Endodermal cell (in vitro differentiated cells): ENCODE measurements at regions not wholly inside any gene's neighbourhood (a gene's known extent, or its start where the extent isn't known, plus 50 kb on each side); places are given as distances from the start of the nearest gene placed in this dataset.

Source experiments
- DNase-seq: peaks from one replicate; pipeline ENCODE4 v3.0.0-alpha.2; 2017
- H3K27ac ChIP-seq: 2 replicates; pipeline ENCODE4 v1.5.1; 2013; ENCODE audit warnings: mild to moderate bottlenecking, low read depth, low read length, moderate library complexity
- H3K27me3 ChIP-seq: 2 replicates; pipeline ENCODE4 v1.6.1; 2013; ENCODE audit warnings: mild to moderate bottlenecking, low read length, moderate library complexity; ENCODE audit not compliant: insufficient read depth, control insufficient read depth, poor library complexity, severe bottlenecking
- H3K36me3 ChIP-seq: 2 replicates; pipeline ENCODE4 v1.7.0; 2013; ENCODE audit warnings: mild to moderate bottlenecking, low read length, moderate library complexity; ENCODE audit not compliant: control insufficient read depth, insufficient read depth
- H3K4me1 ChIP-seq: one replicate; pipeline ENCODE4 v1.7.0; 2013; ENCODE audit warnings: low read length; ENCODE audit not compliant: control insufficient read depth, insufficient read depth
- H3K4me3 ChIP-seq: 2 replicates; pipeline ENCODE4 v1.5.1; 2013; ENCODE audit warnings: mild to moderate bottlenecking, low read length, moderate library complexity
- H3K9ac ChIP-seq: 2 replicates; pipeline ENCODE4 v1.6.1; 2013; ENCODE audit warnings: mild to moderate bottlenecking, low read length, moderate library complexity; ENCODE audit not compliant: poor library complexity, severe bottlenecking; ENCODE audit errors: extremely low read depth
- H3K9me3 ChIP-seq: 2 replicates; pipeline ENCODE4 v1.6.1; 2013; ENCODE audit warnings: mild to moderate bottlenecking, low read length, moderate library complexity; ENCODE audit not compliant: control insufficient read depth
- H3K27ac Mint-ChIP-seq: 2 replicates; pipeline ENCODE4 v1.8.0; 2020; ENCODE audit warnings: mixed read lengths
- H3K27me3 Mint-ChIP-seq: 2 replicates; pipeline ENCODE4 v1.8.0; 2021; ENCODE audit warnings: mild to moderate bottlenecking, mixed read lengths; ENCODE audit not compliant: insufficient read depth
- H3K36me3 Mint-ChIP-seq: 2 replicates; pipeline ENCODE4 v1.8.0; 2020; ENCODE audit warnings: low read depth, mixed read lengths
- H3K4me1 Mint-ChIP-seq: 2 replicates; pipeline ENCODE4 v1.8.0; 2020; ENCODE audit warnings: mixed read lengths
- H3K4me3 Mint-ChIP-seq: 2 replicates; pipeline ENCODE4 v1.8.0; 2020; ENCODE audit warnings: mild to moderate bottlenecking, moderate library complexity, mixed read lengths
- H3K9me3 Mint-ChIP-seq: 2 replicates; pipeline ENCODE4 v1.8.0; 2020; ENCODE audit warnings: mild to moderate bottlenecking, mixed read lengths
- CTCF ChIP-seq: fragments of 200-600 bp; sonication (generic); conservative IDR thresholded peaks from 2 replicates; pipeline ENCODE4 v1.5.0; 2021; ENCODE audit warnings: antibody characterized with exemption, mild to moderate bottlenecking
- WGBS, 2 experiments: methylation state at CpG; one replicate each; pipeline versions ENCODE4 v1.1.5 to v1.1.7; 2013; ENCODE audit warnings: missing lambda C conversion rate in 2 of 2, mixed read lengths in 1 of 2; ENCODE audit not compliant: insufficient coverage in 1 of 2, insufficient read length in 1 of 2; 5-methylcytosine and 5-hydroxymethylcytosine counted together

GRCh38 chr2:66301767-66302140 is 133.2 kb upstream of the MEIS1 start:
- no peaks in the 10 kb centered on the region for H3K9me3 ChIP-seq
- H3K27ac ChIP-seq, result no peak overlapping the region
- no peaks in the 10 kb centered on the region for H3K36me3 ChIP-seq
- no peaks in the 10 kb centered on the region for H3K36me3 Mint-ChIP-seq
- no peaks in the 10 kb centered on the region for H3K27me3 ChIP-seq
- H3K27me3 Mint-ChIP-seq, result peaks cover 14% of the 10 kb centered on the region
- H3K9ac ChIP-seq, result no peak overlapping the region
- WGBS, 2 experiments, result 95 to 97% methylated on average over 5 to 9 of the region's 9 CpGs
- no peak for TF ChIP-seq CTCF
- H3K27ac Mint-ChIP-seq, result no peak overlapping the region
- peaks cover 34% of the 10 kb centered on the region for H3K4me1 Mint-ChIP-seq
- no peaks in the 10 kb centered on the region for H3K9me3 Mint-ChIP-seq
- no peak for DNase-seq
- no peak overlapping the region for H3K4me3 ChIP-seq
- no peak overlapping the region for H3K4me3 Mint-ChIP-seq
- H3K4me1 ChIP-seq, result peaks cover 12% of the 10 kb centered on the region

- 89 to 92% methylated on average over 17 to 20 of the region's 20 CpGs for WGBS, 2 experiments
- no peaks in the 10 kb centered on the region for H3K36me3 Mint-ChIP-seq
- H3K9ac ChIP-seq, result no peak overlapping the region
Observed at GRCh38 chr2:66301022-66301766, 133.7 kb upstream of the MEIS1 start.

GRCh38 chr2:66283787-66284186 is 151.1 kb upstream of the MEIS1 start:
- Histone ChIP-seq H3K9ac (no peak overlapping the region), H3K4me1 (no peaks in the 10 kb centered on the region), H3K36me3 (no peaks in the 10 kb centered on the region), H3K27me3 (no peaks in the 10 kb centered on the region), H3K27ac (no peak overlapping the region), H3K4me3 (no peak overlapping the region), H3K9me3 (no peaks in the 10 kb centered on the region)
- H3K9me3 Mint-ChIP-seq, result no peaks in the 10 kb centered on the region
- H3K36me3 Mint-ChIP-seq, result peaks cover 3% of the 10 kb centered on the region
- H3K4me1 Mint-ChIP-seq, result no peaks in the 10 kb centered on the region
- 89% methylated on average over 1 of the region's 1 CpG; no CpG with 5 or more reads in 1 of the 2 experiments for WGBS, 2 experiments
- H3K4me3 Mint-ChIP-seq, result no peak overlapping the region
- TF ChIP-seq CTCF, result no peak
- no peaks in the 10 kb centered on the region for H3K27me3 Mint-ChIP-seq
- no peak overlapping the region for H3K27ac Mint-ChIP-seq
- no peak for DNase-seq

More at GRCh38 chr2:66301022-66301766, 133.7 kb upstream of the MEIS1 start:
- Mint-ChIP-seq H3K4me1 (peaks cover 28% of the 10 kb centered on the region), H3K27ac (no peak overlapping the region), H3K9me3 (no peaks in the 10 kb centered on the region), H3K27me3 (peaks cover 14% of the 10 kb centered on the region), H3K4me3 (no peak overlapping the region)
- H3K9me3 ChIP-seq, result no peaks in the 10 kb centered on the region
- no peak overlapping the region for H3K27ac ChIP-seq
- no peaks in the 10 kb centered on the region for H3K27me3 ChIP-seq
- TF ChIP-seq CTCF, result no peak
- DNase-seq, result no peak
- no peaks in the 10 kb centered on the region for H3K36me3 ChIP-seq
- H3K4me1 ChIP-seq, result peaks cover 10% of the 10 kb centered on the region
- no peak overlapping the region for H3K4me3 ChIP-seq
